Esophagus muscularis mucosa (tissue), 4 donors: ENCODE measurements at regions not wholly inside any gene's neighbourhood (a gene's known extent, or its start where the extent isn't known, plus 50 kb on each side); places are given as distances from the start of the nearest gene placed in this dataset.

Source experiments
- CTCF ChIP-seq, 3 experiments: fragments of 200-600 bp in 2 of 3; fragments of 450-650 bp in 1 of 3; sonication (generic) in 2 of 3; IDR thresholded peaks; one replicate each; pipeline ENCODE4 v1.5.1; 2017 to 2019; ENCODE audit warnings: antibody characterized with exemption in 3 of 3, mild to moderate bottlenecking in 2 of 3, moderate library complexity in 1 of 3
- EP300 ChIP-seq: sonication (generic); formaldehyde crosslinking; IDR thresholded peaks from one replicate; pipeline ENCODE4 v1.6.1; 2017; ENCODE audit warnings: antibody characterized with exemption
- POLR2A ChIP-seq: fragments of 450-650 bp; IDR thresholded peaks from one replicate; pipeline ENCODE4 v1.6.1; 2017; ENCODE audit warnings: antibody characterized with exemption, moderate library complexity, mild to moderate bottlenecking, low read depth
- POLR2AphosphoS5 ChIP-seq, 2 donors: sonication (generic); formaldehyde crosslinking; IDR thresholded peaks; one replicate each; pipeline ENCODE4 v1.6.1; 2017; ENCODE audit warnings: antibody characterized with exemption in 2 of 2

GRCh38 chr2:236793023-236794011, 223.7 kb downstream of the ACKR3 start:
- TF ChIP-seq POLR2A (no peak), CTCF (IDR thresholded peaks at IDR 0.05) (no peak), POLR2AphosphoS5 (IDR thresholded peaks at IDR 0.05) (no peak), EP300 (no peak)
